RWPE2 (cell line): ENCODE measurements at regions not wholly inside any gene's neighbourhood (a gene's known extent, or its start where the extent isn't known, plus 50 kb on each side); places are given as distances from the start of the nearest gene placed in this dataset.

ENCODE experiments used
- ATAC-seq: fragments of 200-7000 bp; cut with Tn5 transposase; 3 replicates; pipeline ENCODE4 v1.9.1; 2021; ENCODE audit warnings: low read depth
- DNase-seq: peaks from one replicate; pipeline ENCODE4 v3.0.0-alpha.2; 2020; ENCODE audit warnings: low spot score
- H3K27ac ChIP-seq: fragments of 450-650 bp; 2 replicates; pipeline ENCODE4 v1.5.1; 2017; ENCODE audit warnings: mild to moderate bottlenecking; ENCODE audit not compliant: poor library complexity, severe bottlenecking
- H3K27me3 ChIP-seq: fragments of 250-450 bp; sonication (Bioruptor Pico); 2 replicates; pipeline ENCODE4 v1.5.1; 2021; ENCODE audit warnings: mild to moderate bottlenecking, moderate library complexity; ENCODE audit not compliant: insufficient read depth, poor library complexity, severe bottlenecking
- H3K36me3 ChIP-seq: fragments of 250-450 bp; sonication (Bioruptor Pico); 2 replicates; pipeline ENCODE4 v1.5.1; 2020; ENCODE audit warnings: low read depth, mild to moderate bottlenecking, moderate library complexity
- H3K4me1 ChIP-seq: fragments of 250-450 bp; sonication (Bioruptor Pico); 2 replicates; pipeline ENCODE4 v1.5.1; 2021; ENCODE audit warnings: mild to moderate bottlenecking, moderate library complexity; ENCODE audit not compliant: insufficient read depth, poor library complexity, severe bottlenecking
- H3K4me3 ChIP-seq: fragments of 250-450 bp; sonication (Bioruptor Pico); 2 replicates; pipeline ENCODE4 v1.5.1; 2021; ENCODE audit warnings: mild to moderate bottlenecking, moderate library complexity; ENCODE audit not compliant: severe bottlenecking
- H3K9me3 ChIP-seq: fragments of 250-450 bp; sonication (Bioruptor Pico); 2 replicates; pipeline ENCODE4 v1.5.1; 2021; ENCODE audit warnings: mild to moderate bottlenecking, moderate library complexity; ENCODE audit not compliant: severe bottlenecking
- CTCF ChIP-seq: fragments of 450-650 bp; IDR thresholded peaks from one replicate; pipeline ENCODE4 v1.5.1; 2017; ENCODE audit warnings: mild to moderate bottlenecking, moderate library complexity; ENCODE audit not compliant: poor library complexity, severe bottlenecking

- no peak for ATAC-seq
Observed at GRCh38 chr18:30766053-30766452, 276.5 kb downstream of the DSC3 start.

GRCh38 chr18:30765247-30765646 is 277.3 kb downstream of the DSC3 start:
- H3K36me3 ChIP-seq = no peaks in the 10 kb centered on the region
- TF ChIP-seq CTCF = no peak

More at GRCh38 chr18:30766053-30766452, 276.5 kb downstream of the DSC3 start:
- Histone ChIP-seq H3K4me1 (no peaks in the 10 kb centered on the region), H3K27me3 (peaks cover 5% of the 10 kb centered on the region), H3K36me3 (no peaks in the 10 kb centered on the region), H3K9me3 (no peaks in the 10 kb centered on the region), H3K4me3 (no peak overlapping the region), H3K27ac (no peak overlapping the region)
- DNase-seq = no peak
- TF ChIP-seq CTCF = no peak

GRCh38 chr18:30763902-30764350 is 278.6 kb downstream of the DSC3 start:
- DNase-seq (no peak), ATAC-seq (no peak)
- no peak for TF ChIP-seq CTCF
- no peaks in the 10 kb centered on the region for H3K4me1 ChIP-seq
- no peaks in the 10 kb centered on the region for H3K36me3 ChIP-seq
- H3K9me3 ChIP-seq = no peaks in the 10 kb centered on the region
- H3K27ac ChIP-seq = no peak overlapping the region
- peaks cover 5% of the 10 kb centered on the region for H3K27me3 ChIP-seq
- H3K4me3 ChIP-seq = no peak overlapping the region

More at GRCh38 chr18:30765247-30765646, 277.3 kb downstream of the DSC3 start:
- Histone ChIP-seq H3K4me1 (no peaks in the 10 kb centered on the region), H3K27me3 (peaks cover 5% of the 10 kb centered on the region), H3K27ac (no peak overlapping the region), H3K9me3 (no peaks in the 10 kb centered on the region), H3K4me3 (no peak overlapping the region)
- no peak for ATAC-seq
- DNase-seq = no peak

GRCh38 chr18:30754846-30755245 is 287.7 kb downstream of the DSC3 start:
- no peak overlapping the region for H3K4me3 ChIP-seq
- H3K27me3 ChIP-seq = no peaks in the 10 kb centered on the region
- ATAC-seq = no peak
- no peaks in the 10 kb centered on the region for H3K36me3 ChIP-seq
- H3K9me3 ChIP-seq = no peaks in the 10 kb centered on the region
- no peaks in the 10 kb centered on the region for H3K4me1 ChIP-seq
- DNase-seq = no peak
- H3K27ac ChIP-seq = no peak overlapping the region
- TF ChIP-seq CTCF = no peak

- ATAC-seq = no peak
Observed at GRCh38 chr18:30748541-30748940, 294.0 kb downstream of the DSC3 start.

More at GRCh38 chr18:30748541-30748940, 294.0 kb downstream of the DSC3 start:
- Histone ChIP-seq H3K9me3 (no peaks in the 10 kb centered on the region), H3K4me3 (no peak overlapping the region), H3K4me1 (no peaks in the 10 kb centered on the region), H3K27ac (no peak overlapping the region), H3K27me3 (no peaks in the 10 kb centered on the region), H3K36me3 (no peaks in the 10 kb centered on the region)
- TF ChIP-seq CTCF = no peak
- DNase-seq = no peak
